ENCODE measurements at regions not wholly inside any gene's neighbourhood (a gene's known extent, or its start where the extent isn't known, plus 50 kb on each side); places are given as distances from the start of the nearest gene placed in this dataset.

DNA sequence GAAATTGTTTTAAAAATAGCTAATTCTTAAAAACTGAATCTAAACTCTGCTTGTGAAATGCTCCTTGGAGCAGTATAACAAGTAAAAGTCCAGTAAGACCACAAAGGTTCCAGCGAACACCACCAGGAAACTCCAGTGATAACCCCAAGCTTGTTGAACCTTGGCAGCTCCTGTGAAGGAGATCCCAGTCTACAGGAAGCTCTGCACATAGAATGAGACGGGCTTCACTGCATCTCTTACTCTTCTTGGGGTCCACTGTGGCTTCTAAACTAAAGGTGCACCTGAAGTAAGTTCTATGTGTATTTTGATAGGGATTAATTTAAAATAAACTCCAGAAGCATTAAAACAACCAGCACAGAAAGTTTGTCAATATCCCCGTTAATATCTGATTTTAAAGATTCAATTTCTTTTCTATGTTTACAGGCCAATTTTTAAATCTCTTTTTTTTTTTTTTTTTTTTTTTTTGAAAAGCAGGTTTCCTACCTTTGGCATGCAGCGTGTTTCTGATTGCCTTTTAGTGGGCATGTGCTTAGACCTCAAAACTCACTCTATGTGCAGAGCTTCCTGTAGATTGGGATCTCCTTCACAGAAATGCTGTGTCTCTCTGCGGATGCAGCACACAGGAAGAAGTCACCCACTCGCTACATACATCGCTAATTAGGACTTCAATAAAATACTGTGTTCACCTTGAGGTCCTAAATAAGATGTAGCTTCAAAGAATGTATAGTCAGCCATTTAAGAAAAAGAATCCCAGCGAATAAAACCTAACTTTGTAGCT, 508.5 kb downstream of the KLF12 start:
- ChIA-PET CTCF (no interaction called here), RAD21 (ENCODE audit: low non-redundant PET in 1 of 2, low total read pairs in 2 of 2, uncharacterized antibody in 2 of 2, unreplicated experiment in 2 of 2) (no interaction called here), POLR2A (no interaction called here)
- Histone ChIP-seq H3K9ac (ENCODE audit: low read length) (no peak overlapping the region), H3K36me3 (ENCODE audit: control insufficient read depth in 1 of 2, insufficient read depth in 2 of 2, low read length in 2 of 2) (no peaks in the 10 kb centered on the region), H3K9me3 (ENCODE audit: control insufficient read depth in 1 of 2, insufficient read depth in 1 of 2, low read depth in 1 of 2, low read length in 2 of 2) (no peaks in the 10 kb centered on the region), H3K9me2 (ENCODE audit: insufficient read depth) (no peaks in the 10 kb centered on the region), H3K4me3 (replicated peaks in 1 of 2; ENCODE audit: low read depth in 1 of 2, low read length in 2 of 2) (no peak overlapping the region), H3K27me3 (ENCODE audit: insufficient read depth, low read length) (no peaks in the 10 kb centered on the region), H3K4me1 (ENCODE audit: control insufficient read depth in 1 of 2, insufficient read depth in 2 of 2, low read length in 2 of 2) (no peaks in the 10 kb centered on the region), H2AFZ (ENCODE audit: low read depth, low read length, poor library complexity, severe bottlenecking) (no peak overlapping the region), H4K20me1 (ENCODE audit: insufficient read depth) (no peaks in the 10 kb centered on the region), H3K79me2 (ENCODE audit: insufficient read depth, low read length) (no peaks in the 10 kb centered on the region), H3K4me2 (ENCODE audit: low read length) (no peak overlapping the region), H3K27ac (ENCODE audit: low read depth, low read length) (no peak overlapping the region)
- ATAC-seq (no peak), DNase-seq (ENCODE audit: low read depth, low spot score) (no peak)
- intact Hi-C loops (cut with micrococcal nuclease), result no loop called here
- BruUV-seq (replicated peaks), result no TSS peak
- TF ChIP-seq, protein P1, sequence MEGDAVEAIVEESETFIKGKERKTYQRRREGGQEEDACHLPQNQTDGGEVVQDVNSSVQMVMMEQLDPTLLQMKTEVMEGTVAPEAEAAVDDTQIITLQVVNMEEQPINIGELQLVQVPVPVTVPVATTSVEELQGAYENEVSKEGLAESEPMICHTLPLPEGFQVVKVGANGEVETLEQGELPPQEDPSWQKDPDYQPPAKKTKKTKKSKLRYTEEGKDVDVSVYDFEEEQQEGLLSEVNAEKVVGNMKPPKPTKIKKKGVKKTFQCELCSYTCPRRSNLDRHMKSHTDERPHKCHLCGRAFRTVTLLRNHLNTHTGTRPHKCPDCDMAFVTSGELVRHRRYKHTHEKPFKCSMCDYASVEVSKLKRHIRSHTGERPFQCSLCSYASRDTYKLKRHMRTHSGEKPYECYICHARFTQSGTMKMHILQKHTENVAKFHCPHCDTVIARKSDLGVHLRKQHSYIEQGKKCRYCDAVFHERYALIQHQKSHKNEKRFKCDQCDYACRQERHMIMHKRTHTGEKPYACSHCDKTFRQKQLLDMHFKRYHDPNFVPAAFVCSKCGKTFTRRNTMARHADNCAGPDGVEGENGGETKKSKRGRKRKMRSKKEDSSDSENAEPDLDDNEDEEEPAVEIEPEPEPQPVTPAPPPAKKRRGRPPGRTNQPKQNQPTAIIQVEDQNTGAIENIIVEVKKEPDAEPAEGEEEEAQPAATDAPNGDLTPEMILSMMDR (IDR thresholded peaks at IDR 0.05 in 2 of 3, conservative IDR thresholded peaks at IDR 0.05 in 1 of 3; ENCODE audit: borderline replicate concordance in 1 of 3, insufficient read depth in 1 of 3, low read depth in 2 of 3, low read length in 2 of 3), result no peak
- TF ChIP-seq ATF3 (IDR thresholded peaks at IDR 0.05) (no peak), EZH2phosphoT487 (IDR thresholded peaks at IDR 0.05; ENCODE audit: borderline replicate concordance) (no peak), ELF1 (IDR thresholded peaks at IDR 0.05; ENCODE audit: borderline replicate concordance, low read depth) (no peak), TCF7L2 (IDR thresholded peaks at IDR 0.05; ENCODE audit: borderline replicate concordance, extremely low read depth, insufficient read depth, insufficient read length) (no peak), CEBPB (IDR thresholded peaks at IDR 0.05; ENCODE audit: low read depth) (no peak), SP1 (IDR thresholded peaks at IDR 0.05; ENCODE audit: low read depth) (no peak), EGR1 (IDR thresholded peaks at IDR 0.05; ENCODE audit: low read depth) (no peak), POLR2AphosphoS5 (IDR thresholded peaks at IDR 0.05; ENCODE audit: low read depth, low read length) (no peak), MAX (IDR thresholded peaks at IDR 0.05) (no peak), REST (IDR thresholded peaks at IDR 0.05; ENCODE audit: low read depth) (no peak), RAD21 (IDR thresholded peaks at IDR 0.05; ENCODE audit: low read depth) (no peak), ZFX (IDR thresholded peaks at IDR 0.05) (no peak), POLR2A (IDR thresholded peaks at IDR 0.05; ENCODE audit: borderline replicate concordance, extremely low read depth, insufficient read depth, insufficient read length) (no peak), ZNF274 (IDR thresholded peaks at IDR 0.05; ENCODE audit: low read depth, low read length) (no peak), CBX3 (IDR thresholded peaks at IDR 0.05; ENCODE audit: low read depth) (no peak), JUND (IDR thresholded peaks at IDR 0.05) (no peak), YY1 (IDR thresholded peaks at IDR 0.05; ENCODE audit: extremely low read depth, insufficient replicate concordance, low read depth, low read length) (no peak)

Measured in HCT116 (cell line).